Ishikawa (cell line): ENCODE measurements at regions not wholly inside any gene's neighbourhood (a gene's known extent, or its start where the extent isn't known, plus 50 kb on each side); places are given as distances from the start of the nearest gene placed in this dataset.

Experiments
- CEBPB ChIP-seq: IDR thresholded peaks from 2 replicates; pipeline ENCODE4 v1.6.1; 2012
- CREB1 ChIP-seq: IDR thresholded peaks from 2 replicates; pipeline ENCODE4 v1.6.1; 2012; ENCODE audit warnings: low read depth
- EP300 ChIP-seq: IDR thresholded peaks from 2 replicates; pipeline ENCODE4 v1.6.1; 2012; ENCODE audit warnings: borderline replicate concordance
- NFIC ChIP-seq: IDR thresholded peaks from 2 replicates; pipeline ENCODE4 v1.6.1; 2012
- RAD21 ChIP-seq: IDR thresholded peaks from 2 replicates; pipeline ENCODE4 v1.6.1; 2012; ENCODE audit warnings: low read depth
- TAF1 ChIP-seq: IDR thresholded peaks from 2 replicates; pipeline ENCODE4 v1.6.1; 2012; ENCODE audit warnings: low read depth, mild to moderate bottlenecking
- TEAD4 ChIP-seq: IDR thresholded peaks from 2 replicates; pipeline ENCODE4 v1.6.1; 2012
- TF ChIP-seq, protein P1 (sequence below): IDR thresholded peaks from 2 replicates; pipeline ENCODE4 v1.6.1; 2012
- TF ChIP-seq, protein P2 (sequence below): IDR thresholded peaks from 2 replicates; pipeline ENCODE4 v1.6.1; 2012

DNA sequence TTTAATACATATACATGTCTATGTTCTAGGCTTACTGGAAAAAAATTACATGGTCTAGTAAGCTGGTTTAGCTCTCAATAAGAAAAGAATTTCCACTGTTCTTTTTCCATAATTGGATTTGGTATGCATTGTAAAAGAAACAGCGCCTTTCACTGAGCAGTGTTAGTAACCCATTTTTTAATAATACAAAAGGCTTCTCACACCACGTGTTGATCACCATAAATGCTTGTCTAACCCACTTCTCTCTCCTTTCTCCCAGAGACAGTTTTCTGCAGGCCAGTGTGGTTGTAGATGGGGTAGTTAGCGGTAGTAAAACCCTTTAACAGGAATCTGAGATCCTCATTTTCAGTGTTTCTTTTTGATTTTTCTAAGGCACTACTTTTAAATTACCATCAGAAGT lies 348.7 kb upstream of the MANEA start:
- TF ChIP-seq TEAD4 (no peak), CREB1 (no peak), NFIC (no peak), TAF1 (no peak), RAD21 (no peak), EP300 (no peak), CEBPB (no peak)
- TF ChIP-seq, protein P1, sequence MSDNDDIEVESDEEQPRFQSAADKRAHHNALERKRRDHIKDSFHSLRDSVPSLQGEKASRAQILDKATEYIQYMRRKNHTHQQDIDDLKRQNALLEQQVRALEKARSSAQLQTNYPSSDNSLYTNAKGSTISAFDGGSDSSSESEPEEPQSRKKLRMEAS, result no peak
- TF ChIP-seq, protein P2, sequence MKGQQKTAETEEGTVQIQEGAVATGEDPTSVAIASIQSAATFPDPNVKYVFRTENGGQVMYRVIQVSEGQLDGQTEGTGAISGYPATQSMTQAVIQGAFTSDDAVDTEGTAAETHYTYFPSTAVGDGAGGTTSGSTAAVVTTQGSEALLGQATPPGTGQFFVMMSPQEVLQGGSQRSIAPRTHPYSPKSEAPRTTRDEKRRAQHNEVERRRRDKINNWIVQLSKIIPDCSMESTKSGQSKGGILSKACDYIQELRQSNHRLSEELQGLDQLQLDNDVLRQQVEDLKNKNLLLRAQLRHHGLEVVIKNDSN, result no peak
